ENCODE measurements at regions not wholly inside any gene's neighbourhood (a gene's known extent, or its start where the extent isn't known, plus 50 kb on each side); places are given as distances from the start of the nearest gene placed in this dataset.

- TF ChIP-seq FOXP2 (optimal IDR thresholded peaks at IDR 0.05; ENCODE audit: borderline replicate concordance, extremely low read depth, extremely low read length, insufficient read depth) (no peak), SIN3A (IDR thresholded peaks at IDR 0.05; ENCODE audit: borderline replicate concordance, insufficient read depth, low read length) (no peak), REST (IDR thresholded peaks at IDR 0.05; ENCODE audit: insufficient read depth in 1 of 2, low read depth in 2 of 2, low read length in 2 of 2) (no peak), POLR2AphosphoS5 (IDR thresholded peaks at IDR 0.05; ENCODE audit: low read depth, low read length) (no peak), TAF1 (IDR thresholded peaks at IDR 0.05; ENCODE audit: borderline replicate concordance, insufficient read depth, low read length) (no peak)
Observed at GRCh38 chr13:84591444-84591843, 709.2 kb upstream of the SLITRK1 start.

- no peak for TF ChIP-seq SIN3A (IDR thresholded peaks at IDR 0.05; ENCODE audit: borderline replicate concordance, insufficient read depth, low read length)
- TF ChIP-seq FOXP2 (optimal IDR thresholded peaks at IDR 0.05; ENCODE audit: borderline replicate concordance, extremely low read depth, extremely low read length, insufficient read depth), result no peak
- no peak for TF ChIP-seq REST (IDR thresholded peaks at IDR 0.05; ENCODE audit: insufficient read depth in 1 of 2, low read depth in 2 of 2, low read length in 2 of 2)
- no peak for TF ChIP-seq POLR2AphosphoS5 (IDR thresholded peaks at IDR 0.05; ENCODE audit: low read depth, low read length)
- TF ChIP-seq TAF1 (IDR thresholded peaks at IDR 0.05; ENCODE audit: borderline replicate concordance, insufficient read depth, low read length), result no peak
Observed at GRCh38 chr13:84590663-84591062, 708.4 kb upstream of the SLITRK1 start.

- no peak for TF ChIP-seq TAF1 (IDR thresholded peaks at IDR 0.05; ENCODE audit: borderline replicate concordance, insufficient read depth, low read length)
Observed at GRCh38 chr13:84588023-84588422, 705.7 kb upstream of the SLITRK1 start.

GRCh38 chr13:84574851-84575250 is 692.6 kb upstream of the SLITRK1 start:
- TF ChIP-seq TAF1 (IDR thresholded peaks at IDR 0.05; ENCODE audit: borderline replicate concordance, insufficient read depth, low read length), result no peak
- no peak for TF ChIP-seq SIN3A (IDR thresholded peaks at IDR 0.05; ENCODE audit: borderline replicate concordance, insufficient read depth, low read length)
- TF ChIP-seq REST (IDR thresholded peaks at IDR 0.05; ENCODE audit: insufficient read depth in 1 of 2, low read depth in 2 of 2, low read length in 2 of 2), result no peak
- no peak for TF ChIP-seq POLR2AphosphoS5 (IDR thresholded peaks at IDR 0.05; ENCODE audit: low read depth, low read length)
- no peak for TF ChIP-seq FOXP2 (optimal IDR thresholded peaks at IDR 0.05; ENCODE audit: borderline replicate concordance, extremely low read depth, extremely low read length, insufficient read depth)

- TF ChIP-seq TAF1 (IDR thresholded peaks at IDR 0.05; ENCODE audit: borderline replicate concordance, insufficient read depth, low read length) (no peak), REST (IDR thresholded peaks at IDR 0.05; ENCODE audit: insufficient read depth in 1 of 2, low read depth in 2 of 2, low read length in 2 of 2) (no peak), SIN3A (IDR thresholded peaks at IDR 0.05; ENCODE audit: borderline replicate concordance, insufficient read depth, low read length) (no peak), FOXP2 (optimal IDR thresholded peaks at IDR 0.05; ENCODE audit: borderline replicate concordance, extremely low read depth, extremely low read length, insufficient read depth) (no peak), POLR2AphosphoS5 (IDR thresholded peaks at IDR 0.05; ENCODE audit: low read depth, low read length) (no peak)
Observed at GRCh38 chr13:84571264-84571663, 689.0 kb upstream of the SLITRK1 start.
